Renal cortical epithelial cell (primary cell): ENCODE measurements at regions not wholly inside any gene's neighbourhood (a gene's known extent, or its start where the extent isn't known, plus 50 kb on each side); places are given as distances from the start of the nearest gene placed in this dataset.

Source experiments
- DNase-seq: peaks from one replicate; pipeline ENCODE4 v3.0.0-alpha.2; 2011; ENCODE audit warnings: low read depth

DNA sequence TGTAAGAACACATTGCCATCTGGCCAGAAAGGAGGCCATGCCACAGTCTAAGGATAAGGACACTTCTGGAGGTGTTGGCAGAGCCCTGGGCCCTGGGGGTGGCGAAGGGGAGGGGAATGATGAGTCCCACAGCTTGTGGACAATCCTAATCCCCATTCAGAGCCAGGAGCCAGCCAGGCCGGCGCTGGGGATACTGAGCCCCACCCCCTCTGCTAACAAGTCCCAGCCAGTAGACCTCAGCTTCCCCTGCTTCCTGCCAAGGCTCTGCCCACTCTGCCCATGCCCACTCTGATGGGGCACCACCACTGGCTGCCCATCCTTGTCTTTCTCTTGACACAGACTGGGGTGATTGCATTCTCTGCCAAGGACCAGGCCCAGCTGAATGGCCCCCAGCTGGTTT is 71.9 kb downstream of the NAV1 start:
- no peak for DNase-seq

GRCh38 chr1:201612645-201613044 is 73.7 kb downstream of the NAV1 start:
- no peak for DNase-seq

GRCh38 chr1:201614262-201615015 is 75.5 kb downstream of the NAV1 start:
- no peak for DNase-seq

GRCh38 chr1:201617157-201617556 is 78.2 kb downstream of the NAV1 start:
- no peak for DNase-seq

DNA sequence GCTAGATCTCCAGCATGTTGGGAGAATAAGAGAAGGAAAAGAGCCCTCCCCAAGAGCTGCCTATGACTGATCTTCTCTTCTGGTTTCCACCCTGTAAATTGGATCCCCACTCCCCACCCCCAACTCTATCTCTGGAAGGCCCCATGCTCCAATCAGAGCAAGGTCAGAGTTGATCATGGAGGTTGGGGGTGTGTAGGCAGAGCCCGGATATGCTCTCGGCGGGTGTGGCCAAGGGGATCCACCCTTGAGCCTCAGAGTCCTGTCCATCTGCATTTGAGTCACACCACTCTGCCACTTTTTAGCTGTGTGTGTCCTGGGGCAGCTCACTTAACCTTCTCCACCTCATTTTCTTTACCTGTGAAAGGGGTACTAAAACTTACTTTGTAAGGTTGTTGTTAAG is 79.5 kb downstream of the NAV1 start:
- DNase-seq, result no peak

GRCh38 chr1:201618905-201619304 is 80.0 kb downstream of the NAV1 start:
- no peak for DNase-seq

DNA sequence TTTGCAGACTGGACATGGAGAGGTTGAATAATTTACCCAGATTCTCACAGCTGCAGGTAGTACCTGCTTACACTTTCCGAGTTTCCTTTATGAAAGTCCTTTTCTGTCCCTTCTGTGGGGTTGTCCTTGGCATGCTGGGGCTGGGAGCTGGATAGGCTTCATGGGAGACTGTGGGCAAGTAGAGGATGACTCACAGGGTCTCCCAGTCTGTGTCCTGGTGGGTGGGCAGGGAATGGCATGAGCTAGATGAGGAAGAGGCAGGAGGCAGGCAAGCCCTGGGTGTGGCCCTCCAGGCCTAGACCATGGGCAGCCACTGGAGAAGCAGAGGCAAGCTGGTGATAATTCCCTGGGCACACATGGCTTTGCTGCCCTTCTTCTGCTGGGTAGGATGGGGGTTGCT is 80.6 kb downstream of the NAV1 start:
- no peak for DNase-seq

GRCh38 chr1:201622353-201622752 is 83.4 kb downstream of the NAV1 start:
- DNase-seq, result no peak

DNA sequence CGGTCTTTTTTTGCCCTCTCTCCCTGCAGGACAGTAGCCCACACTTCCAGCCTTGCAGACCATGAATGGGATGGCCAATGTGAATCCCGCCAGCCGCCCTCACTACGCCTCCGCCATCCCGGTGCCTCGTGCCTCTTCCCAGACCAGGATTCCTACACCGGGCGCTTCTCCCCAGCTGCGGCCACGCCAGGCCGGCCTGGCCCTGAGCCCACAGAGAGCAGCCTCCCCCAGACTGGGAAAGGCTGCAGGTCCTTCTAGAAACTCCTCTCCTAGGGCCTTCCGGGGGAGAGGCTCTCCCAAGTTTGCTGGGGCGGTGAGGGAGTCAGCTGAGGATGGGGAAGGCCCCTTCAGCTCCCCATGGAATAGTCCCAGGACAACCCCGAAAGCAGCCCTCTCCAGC is 83.9 kb downstream of the NAV1 start:
- DNase-seq, result no peak

- DNase-seq, result no peak
These were observed 85.9 kb downstream of the NAV1 start for GRCh38 chr1:201624741-201625225.

DNA sequence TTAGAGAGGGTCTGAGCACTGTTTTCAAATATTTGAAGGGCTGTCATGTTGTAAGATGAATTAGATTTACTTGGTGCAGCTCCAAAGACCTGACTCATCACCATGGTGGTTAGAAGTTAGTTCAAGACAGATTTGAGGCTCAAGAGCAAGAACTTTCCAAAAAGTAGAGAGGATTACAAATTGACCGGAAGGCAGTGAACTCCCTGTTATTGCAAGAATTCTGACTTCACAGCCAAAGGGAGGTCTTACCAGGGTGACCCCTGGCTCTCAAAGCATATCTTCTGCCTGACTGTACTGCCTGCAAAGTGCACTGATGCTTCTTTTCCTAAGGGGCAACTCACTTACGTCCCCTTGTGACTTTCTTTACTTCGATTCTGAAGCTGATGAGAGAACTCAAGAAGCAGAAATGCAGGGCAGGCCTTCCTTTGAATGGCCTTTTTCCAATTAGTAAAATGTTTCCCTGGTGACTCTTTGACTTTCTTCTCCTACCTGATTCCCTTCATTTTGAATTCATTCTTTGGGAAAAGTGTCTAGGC is 86.4 kb downstream of the NAV1 start:
- peak; percentile 77 for DNase-seq

GRCh38 chr1:201625851-201626251 is 86.9 kb downstream of the NAV1 start:
- DNase-seq, result no peak

DNA sequence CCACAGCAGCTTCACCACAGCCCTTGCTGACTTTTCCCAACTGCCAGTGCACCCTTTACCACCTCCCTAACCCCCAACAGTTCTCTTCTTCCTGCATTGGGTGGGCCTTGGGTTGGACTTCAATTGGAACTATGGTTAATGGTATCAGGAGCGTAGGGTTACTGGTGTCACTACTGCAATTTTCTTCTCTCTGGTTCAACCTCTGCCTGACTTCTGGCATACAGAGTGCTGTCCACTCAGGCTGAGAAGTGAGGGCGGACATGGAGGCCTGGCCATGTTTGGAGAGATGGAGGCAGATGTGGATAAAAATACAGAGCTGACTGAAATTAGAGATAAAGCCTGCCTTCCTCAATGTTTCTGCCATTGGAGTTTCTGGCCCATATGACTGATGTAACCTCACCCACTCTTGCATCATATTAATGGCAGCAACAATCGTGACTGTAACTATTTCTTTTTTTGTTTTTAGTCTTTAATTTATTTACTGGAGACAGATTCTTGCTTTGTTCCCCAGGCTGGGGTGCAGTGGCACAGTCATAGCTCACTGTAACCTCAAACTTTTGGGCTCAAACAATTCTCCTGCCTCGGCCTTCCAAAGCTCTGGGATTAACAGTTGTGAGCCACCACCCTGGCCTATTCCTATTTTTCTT is 87.8 kb downstream of the NAV1 start:
- no peak for DNase-seq

- DNase-seq, result no peak
These were observed 89.6 kb downstream of the NAV1 start for GRCh38 chr1:201628490-201628889.

GRCh38 chr1:201630582-201630981 is 91.7 kb downstream of the NAV1 start:
- DNase-seq, result no peak

DNA sequence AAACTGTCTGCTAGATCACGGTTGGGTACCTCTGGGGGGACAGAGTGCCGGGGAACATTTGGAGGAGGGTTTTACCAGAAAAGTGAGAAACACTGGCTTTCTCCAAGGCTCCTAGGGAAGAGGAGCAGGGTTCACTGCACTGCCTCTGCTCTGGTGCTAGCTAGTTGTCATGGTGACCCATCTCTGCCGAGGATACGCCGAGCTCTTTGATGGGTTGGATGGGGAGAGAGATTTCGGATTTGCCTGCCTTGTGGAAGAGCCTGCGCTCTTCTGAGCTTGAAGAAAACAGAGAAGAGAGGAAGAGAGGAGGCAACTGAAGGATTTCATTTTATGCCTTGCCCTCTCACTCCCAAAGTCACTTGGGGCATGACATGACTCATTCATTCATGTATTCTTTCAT is 92.1 kb downstream of the NAV1 start:
- DNase-seq, result no peak

GRCh38 chr1:201632364-201632952 is 93.5 kb downstream of the NAV1 start:
- no peak for DNase-seq

DNA sequence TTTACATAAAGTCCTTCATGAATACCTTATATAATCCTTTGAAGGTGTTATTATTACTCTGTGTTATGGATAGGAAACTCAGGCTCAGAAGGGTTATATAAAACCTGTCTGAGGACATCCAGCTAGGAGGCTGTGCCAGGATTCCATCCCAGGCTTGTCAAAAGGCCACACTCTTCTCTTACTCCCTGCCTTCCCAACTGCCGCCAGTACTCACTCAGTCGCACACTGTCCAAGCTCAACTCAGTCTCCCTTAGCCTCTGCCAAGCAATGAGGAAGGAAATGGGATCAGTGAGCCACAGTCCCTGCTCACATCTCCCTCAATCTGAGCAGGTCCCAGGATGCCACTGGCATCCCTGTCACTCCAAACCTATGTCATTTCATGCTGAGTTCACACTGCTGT is 94.4 kb downstream of the NAV1 start:
- DNase-seq, result no peak

DNA sequence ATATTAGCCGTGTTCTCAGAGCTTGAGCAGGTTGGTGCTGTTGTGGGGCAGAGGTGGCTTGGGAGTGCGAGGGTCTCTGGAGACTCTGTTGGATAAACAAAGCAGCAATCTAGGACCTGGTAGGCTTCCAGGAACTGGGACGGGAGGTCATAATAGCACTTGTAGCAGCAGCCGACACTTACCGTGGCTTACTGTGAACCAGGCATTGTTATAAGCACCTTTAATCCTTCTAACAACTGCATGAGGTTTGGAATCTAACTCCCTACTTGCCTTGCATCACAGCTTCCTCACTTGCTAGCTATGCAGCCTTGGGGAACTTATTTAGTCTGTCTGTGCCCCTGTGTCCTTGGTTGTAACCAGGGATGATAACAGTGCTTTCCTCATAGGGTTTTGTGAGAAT is 94.9 kb downstream of the NAV1 start:
- DNase-seq, result no peak

- DNase-seq, result no peak
These were observed 95.3 kb downstream of the NAV1 start for GRCh38 chr1:201634261-201634660.

- DNase-seq, result no peak
These were observed 97.2 kb downstream of the NAV1 start for GRCh38 chr1:201636097-201636496.

- DNase-seq, result no peak
These were observed 97.6 kb downstream of the NAV1 start for GRCh38 chr1:201636510-201636971.
